HG02884 (cell line): ENCODE measurements at regions not wholly inside any gene's neighbourhood (a gene's known extent, or its start where the extent isn't known, plus 50 kb on each side); places are given as distances from the start of the nearest gene placed in this dataset.

Experiments used
- ATAC-seq: cut with Tn5 transposase; IDR thresholded peaks from one replicate; pipeline ENCODE4 v1.9.1; 2021; ENCODE audit warnings: mild to moderate bottlenecking, moderate library complexity; ENCODE audit not compliant: unreplicated experiment

DNA sequence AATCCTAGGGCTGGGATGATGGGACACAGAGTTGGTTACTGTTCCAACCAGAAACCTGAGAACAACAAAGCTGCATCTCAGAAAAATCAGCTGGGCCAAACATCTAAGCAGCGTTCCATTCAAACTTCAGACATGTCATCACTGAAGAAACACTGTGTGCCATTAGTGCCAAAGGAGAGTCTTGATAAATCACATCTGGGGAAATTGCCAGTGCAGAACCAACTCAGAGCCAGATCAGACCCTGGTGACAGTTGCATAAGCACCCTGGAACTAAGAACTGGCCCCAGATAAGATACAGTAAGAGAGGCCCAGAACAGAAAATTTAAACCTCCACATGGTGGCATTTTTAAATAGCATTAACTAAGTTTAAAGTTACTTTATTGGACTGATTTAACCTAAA lies 482.8 kb downstream of the PRKD1 start:
- ATAC-seq: no peak

DNA sequence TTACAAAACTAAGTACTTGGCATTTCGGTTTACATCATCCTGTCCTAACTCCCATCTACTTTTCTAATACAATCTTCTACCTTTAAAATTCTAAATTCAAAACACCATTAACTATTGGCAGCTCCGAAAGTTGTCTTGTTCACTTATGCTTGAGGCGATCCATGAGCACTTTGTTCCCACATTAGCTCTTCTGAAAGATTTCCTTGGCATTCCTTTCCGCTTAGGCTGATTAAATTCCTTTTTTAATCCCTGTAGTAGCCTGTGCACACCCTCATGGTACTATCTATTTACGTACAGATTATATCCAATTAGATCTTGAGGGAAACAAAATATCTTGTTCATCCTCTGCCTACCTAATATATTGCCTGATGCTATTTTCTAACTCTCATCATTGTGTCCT lies 480.7 kb downstream of the PRKD1 start:
- ATAC-seq: no peak

DNA sequence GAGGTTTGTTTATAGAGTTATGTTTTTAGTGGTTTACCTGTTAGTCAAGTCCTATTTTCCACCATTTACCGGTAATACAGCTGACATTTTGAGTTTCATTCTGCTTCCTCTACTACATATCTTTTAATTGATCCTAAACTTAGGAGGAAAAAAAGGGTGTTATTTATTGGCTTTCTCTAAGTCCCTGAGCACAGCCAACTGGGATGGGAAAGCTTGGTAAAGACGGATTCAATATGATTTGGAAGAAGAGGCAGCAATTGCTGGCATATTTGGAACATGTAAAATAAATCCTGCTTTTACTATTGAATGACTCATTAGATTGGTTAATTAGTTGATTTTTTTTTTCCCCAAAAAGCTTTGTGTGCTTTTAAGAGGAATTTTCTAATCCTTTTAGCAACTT lies 475.7 kb downstream of the PRKD1 start:
- no peak for ATAC-seq

DNA sequence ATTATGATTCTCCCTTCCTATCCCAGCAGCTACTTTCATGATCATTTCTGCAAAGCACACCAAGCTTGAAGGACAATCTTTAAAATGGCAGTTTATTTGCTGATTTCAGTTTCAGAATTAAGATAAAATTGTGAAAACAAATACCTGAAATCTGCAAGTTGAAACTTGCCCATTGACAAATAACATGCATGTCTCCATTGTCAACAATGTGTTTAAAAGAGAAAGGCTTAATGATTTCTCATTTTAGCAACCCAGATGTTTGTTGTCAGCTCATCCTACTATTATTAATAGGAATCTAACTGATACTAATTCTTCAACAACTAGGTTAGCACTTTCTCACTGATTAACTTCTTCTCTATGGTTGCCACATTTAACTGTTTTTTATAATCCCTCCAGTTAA lies 474.6 kb downstream of the PRKD1 start:
- ATAC-seq: no peak

DNA sequence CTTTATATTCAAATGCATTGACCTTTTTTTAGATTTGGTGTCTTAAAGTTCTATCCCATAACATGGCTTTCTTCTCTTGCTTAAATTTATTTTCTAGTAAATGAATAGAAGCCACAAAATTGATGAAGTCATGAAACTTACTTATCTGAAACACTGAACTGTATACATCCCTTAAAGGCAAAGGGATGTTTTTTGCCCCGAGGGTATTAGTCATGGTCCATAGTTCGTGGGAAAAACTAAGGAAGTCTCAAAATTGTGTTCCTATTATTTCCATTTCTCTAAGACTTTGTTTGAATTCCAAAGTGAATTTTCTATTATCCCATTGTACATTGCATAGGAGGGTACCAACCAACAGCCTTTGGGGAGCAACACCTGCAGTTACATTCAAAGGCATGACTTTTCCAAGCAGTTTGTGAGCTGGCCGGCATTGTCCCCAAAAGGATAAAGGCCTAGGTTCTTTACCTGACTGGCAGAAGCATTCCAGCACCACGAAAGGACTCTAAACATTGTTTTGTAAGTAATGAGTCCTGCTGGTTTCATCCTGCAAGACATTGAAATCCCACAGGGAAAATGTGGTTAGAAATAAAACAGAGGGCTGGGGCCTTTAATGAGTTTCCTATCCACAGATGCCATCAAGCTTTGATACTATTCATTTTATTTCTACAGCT lies 473.5 kb downstream of the PRKD1 start:
- no peak for ATAC-seq

DNA sequence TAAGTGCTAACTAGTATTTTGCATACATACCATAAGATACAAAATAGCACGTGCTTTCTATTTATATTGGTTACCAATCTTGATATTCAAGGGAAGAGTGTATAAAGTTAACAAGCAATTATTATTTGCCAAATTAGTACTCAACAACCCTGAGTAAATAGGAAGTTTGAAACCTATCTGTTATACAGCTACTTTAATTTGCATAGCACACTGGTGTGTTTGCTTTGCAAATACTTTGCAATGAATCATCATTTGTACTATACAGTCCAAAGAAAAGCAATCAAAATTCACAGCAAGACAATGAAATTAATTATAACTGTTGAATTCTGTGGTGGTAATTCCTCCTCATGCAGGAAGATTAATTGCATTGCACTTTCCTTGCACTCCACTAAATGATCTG lies 469.1 kb downstream of the PRKD1 start:
- no peak for ATAC-seq

DNA sequence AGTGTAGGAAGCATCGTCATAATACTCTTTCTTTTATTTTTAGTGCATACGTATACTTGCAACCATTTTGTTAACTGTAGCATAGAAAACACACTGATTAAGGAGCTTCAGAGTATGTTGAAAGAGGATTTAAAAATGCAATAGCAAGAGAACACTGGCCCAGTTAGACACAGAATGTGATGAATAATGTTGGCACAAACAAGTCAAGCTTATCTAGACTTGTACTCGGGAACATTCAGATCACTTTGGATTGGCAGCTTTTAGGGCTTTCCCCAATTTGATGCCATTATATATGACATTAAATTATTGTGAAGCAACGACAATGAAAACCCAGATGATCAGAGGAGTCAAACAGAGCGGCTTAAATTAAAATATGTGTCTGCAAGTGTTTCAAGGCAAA lies 468.1 kb downstream of the PRKD1 start:
- ATAC-seq: no peak

DNA sequence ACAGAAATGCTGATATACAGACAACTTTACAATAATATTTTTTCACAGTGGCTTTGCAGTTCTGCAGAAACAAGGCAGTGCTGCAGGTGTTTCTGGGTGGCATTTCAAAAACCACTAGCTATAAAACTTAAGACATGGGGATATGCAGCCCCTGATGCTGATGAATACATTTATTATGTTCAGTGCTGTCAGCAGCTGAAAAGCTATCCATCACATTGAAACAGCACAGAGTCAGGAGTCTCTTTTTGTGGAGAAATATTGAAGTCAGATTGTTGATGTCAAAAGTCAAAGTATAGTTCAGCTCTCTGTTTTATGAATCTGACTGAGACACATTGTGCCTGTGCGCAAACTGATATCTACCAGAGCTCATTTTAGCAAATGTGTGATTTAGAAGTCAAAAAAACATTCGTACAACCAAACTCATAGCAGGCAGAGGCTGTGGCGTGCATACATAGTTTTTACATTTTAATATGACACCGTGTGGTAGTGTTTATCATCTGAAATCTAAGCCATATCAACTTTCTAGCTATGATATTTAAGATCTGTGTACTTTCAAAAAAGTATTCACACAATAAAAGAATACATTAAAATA lies 467.6 kb downstream of the PRKD1 start:
- ATAC-seq: no peak

DNA sequence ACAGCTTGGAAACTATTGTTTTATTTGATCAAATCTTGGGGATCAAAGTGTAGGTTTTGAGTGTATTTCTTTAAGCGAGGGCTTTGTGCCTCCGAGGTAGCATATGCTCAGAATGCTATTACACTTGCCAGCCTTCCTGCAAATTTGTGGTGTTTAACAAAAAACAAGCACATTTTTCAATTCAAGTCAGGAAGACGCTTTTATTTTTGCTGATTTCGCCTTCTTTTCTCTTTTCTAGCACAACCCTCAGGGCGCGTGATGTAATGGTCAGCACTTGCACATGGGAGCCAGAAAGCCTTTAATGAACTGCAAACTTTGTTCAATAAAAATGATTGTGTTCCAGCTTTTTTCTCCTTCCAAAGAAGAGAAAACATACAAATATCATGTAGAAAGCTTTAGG lies 466.5 kb downstream of the PRKD1 start:
- no peak for ATAC-seq

DNA sequence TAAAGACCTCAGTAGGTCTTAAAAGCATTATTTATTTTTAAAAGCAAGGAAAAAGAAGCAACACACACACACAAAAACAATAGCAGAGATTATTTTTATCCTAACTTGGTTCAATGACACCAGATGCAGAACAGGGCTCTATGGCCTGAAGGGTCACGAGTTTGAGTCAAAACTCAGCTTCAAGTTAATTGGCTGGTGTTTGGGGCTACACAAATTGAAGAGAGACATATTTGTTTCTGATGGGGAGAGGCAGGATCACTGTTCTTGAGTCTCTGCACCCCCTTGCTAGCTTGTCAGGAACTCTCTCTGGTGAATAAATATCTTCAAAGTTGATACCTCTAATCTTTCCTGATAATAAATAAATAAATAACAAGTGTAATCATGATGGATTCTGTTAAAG lies 466.1 kb downstream of the PRKD1 start:
- ATAC-seq: no peak

DNA sequence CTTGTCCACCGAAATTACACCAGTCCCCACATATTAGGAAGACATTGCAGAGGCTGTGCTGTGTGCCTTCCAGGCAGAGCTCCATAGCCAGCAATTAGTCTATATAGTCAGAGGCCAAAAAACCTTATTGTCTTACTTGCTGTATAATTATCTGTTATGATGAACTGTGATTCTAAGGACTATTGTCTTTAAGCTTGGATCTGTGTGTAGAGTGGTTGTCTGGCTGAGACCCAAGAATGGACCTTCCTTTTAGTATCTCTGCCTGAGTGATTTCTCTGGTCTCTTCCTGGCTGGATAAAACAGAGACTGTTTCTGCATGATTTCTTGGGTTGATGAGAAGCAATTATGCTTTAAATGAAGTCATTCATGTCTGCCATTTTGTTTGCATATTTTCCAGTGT lies 465.3 kb downstream of the PRKD1 start:
- no peak for ATAC-seq

DNA sequence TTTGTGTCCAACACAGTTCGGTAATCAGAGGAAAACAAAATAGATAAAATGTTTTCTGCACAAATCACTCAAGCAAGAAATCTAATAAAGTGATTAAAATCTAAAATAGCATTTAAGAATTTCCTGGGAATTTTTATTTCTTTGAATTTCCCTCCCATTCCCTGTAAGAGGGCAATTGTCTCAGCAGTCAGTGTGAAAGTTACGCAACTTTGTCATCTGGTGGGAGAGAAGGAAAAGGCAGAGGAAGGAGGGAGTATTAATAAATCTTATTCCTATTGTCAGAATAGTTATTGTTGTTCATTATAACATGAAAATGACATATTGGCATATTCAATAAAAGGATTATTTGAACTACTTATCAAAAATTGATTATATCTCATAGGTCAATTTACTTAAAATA lies 464.9 kb downstream of the PRKD1 start:
- ATAC-seq: no peak

DNA sequence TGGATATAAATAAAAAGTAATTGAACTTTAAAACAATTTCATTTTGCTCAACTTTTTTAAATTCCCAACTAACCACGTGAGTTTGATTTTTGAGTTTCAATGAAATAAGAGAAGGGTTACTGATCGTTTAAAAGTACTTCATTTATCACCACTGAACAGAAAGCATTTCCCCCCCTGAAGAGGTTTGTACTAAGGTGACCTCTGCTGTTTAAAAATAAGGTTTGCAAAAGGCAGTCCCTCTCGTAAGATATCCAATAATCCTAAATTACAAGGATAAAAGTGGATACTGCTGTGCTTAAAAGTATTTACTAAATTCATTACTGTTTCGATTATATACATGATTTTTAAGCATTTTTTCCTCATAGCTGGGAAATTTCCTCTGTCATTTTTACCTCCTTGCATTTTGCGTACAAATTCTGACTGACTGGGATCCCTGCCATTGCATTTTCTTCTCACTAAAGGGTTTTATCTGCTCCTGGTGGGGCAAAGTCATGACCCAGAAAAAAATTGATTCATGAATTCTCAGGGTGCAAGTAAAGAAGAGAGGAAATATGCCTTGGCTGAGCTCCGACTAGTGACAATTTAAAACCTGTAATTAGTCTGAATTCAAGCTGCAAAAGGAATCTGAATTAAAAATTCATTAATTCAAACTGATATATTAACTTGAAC lies 463.8 kb downstream of the PRKD1 start:
- ATAC-seq: no peak

DNA sequence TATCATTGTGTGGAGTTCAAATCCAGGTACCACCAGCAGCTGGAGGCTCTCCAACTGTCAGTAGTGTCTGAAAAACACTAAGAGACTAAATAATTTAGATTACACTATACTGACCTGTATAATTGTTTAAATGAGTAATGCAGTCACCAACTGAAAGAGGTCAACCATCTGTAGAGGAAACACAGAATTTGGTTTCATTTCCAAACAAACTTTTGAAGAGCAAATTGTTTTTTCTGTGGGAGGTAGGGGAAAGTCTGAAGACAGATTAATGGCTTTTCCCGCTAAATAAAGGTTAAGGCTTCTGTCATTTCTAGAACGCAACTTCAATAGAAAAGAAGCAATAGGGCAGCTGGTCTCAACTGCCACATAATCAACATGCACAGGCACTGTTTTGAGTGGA lies 462.6 kb downstream of the PRKD1 start:
- ATAC-seq: no peak

DNA sequence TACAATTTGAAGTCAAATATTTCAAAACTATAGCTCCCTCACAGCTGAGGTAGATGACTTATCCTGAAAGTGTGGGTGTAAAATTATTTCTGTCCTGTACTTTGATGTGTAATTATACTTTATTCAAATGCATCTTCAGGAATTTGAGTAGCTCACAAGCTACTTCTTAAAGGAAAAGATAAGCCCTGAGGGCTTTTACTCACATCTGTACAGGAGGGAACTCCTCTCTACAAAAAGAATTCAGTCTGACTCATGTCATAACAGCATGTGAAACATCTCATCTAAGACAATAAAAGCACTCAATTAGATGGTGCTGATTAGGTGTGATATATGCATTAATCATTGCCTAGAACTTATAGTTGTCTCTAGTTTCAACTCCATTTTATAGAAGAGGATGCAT lies 452.0 kb downstream of the PRKD1 start:
- ATAC-seq: no peak

DNA sequence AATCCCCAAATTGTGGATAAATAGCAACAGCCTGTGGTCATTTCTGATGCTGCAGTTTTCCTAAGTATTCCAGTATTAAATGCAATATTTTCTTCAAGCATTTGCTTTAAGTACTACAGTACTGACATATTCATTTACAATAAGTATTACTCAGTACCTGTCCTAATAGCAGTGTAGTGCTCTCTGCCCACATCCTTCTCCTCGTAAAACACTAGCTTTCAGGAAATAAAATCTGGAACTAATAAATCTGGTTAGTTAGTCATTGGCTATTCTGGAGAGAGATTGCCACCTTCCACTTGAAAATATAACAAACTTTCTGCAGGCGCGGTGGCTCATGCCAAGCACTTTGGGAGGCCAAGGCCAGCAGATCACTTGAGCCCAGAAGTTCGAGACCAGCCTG lies 441.5 kb downstream of the PRKD1 start:
- no peak for ATAC-seq

DNA sequence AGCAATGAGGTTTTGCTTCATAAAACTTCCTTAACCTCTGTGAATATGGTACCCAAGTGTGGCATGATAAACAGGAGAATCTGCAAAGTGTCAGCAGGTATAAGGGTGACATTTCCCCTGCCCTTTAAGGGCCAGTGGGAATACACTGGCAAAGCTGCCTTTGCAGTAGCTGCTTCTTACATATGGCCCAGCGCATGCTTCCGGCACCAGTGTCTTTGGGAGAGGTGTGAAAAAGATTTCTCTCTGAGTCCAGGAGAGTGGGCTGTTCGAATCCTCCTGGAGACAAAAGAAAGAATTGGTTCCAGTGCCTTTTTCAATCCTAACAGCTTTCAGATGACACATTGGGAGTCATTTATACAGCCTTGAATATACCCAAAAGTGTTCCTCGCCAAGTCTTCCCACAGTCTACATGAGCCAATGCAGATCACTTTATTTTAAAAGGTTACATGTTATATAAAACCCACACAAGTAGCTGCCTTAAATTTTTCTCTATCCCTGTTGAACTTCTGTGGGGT lies 437.7 kb downstream of the PRKD1 start:
- no peak for ATAC-seq

DNA sequence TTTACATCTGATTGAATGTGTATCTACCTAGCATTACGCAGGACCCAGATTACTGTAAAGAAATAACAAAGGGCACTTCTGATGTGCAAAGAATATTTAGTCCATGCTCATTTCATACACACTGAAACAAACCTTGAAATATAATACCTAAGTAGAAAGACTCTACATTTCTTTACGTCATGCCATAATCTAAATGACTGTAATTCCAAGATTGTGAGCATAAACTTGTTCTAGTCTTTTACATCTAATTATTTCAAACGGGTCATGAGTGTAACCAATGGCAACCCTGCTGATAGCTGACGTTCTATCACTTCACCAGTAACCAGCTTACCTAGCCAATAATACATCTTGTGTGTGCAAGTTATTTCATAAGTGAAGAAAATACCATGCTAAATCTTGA lies 433.8 kb downstream of the PRKD1 start:
- ATAC-seq: no peak

DNA sequence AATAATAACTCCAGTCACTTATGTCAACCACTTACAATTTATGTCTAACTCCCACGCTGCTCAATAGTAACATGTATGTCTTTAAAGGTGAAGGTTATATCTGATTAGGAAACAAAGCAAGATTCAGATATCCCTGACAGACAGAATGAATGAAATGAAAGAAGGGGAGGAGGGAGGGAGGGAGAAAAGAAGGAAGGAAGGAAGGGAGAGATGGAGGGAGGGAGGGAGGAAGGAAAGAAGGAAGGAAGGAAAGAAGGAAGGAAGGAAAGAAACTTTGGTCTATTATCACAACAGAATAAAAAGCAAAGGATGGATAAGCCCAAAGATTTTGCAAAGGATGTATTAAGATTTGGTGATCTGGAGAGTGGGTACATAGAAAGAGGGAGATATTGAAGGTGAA lies 433.3 kb downstream of the PRKD1 start:
- ATAC-seq: no peak

DNA sequence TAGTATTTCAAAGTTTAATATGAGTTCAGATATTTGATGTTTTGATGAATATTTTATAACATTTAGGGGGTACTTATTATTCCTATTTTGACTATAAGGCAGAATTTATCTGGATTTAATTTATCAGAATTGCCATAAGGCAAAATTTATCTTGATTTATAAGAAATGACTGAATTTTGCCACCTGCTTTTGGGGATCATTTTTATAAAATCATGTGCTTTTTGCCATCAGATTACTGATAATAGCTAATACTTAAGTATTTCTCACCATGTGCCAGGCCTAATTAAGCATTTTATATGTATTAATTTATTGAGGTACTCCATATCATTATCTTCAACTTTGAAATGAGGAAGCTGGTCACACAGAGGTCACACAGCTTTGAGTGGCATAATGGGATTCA lies 423.7 kb downstream of the PRKD1 start:
- no peak for ATAC-seq

DNA sequence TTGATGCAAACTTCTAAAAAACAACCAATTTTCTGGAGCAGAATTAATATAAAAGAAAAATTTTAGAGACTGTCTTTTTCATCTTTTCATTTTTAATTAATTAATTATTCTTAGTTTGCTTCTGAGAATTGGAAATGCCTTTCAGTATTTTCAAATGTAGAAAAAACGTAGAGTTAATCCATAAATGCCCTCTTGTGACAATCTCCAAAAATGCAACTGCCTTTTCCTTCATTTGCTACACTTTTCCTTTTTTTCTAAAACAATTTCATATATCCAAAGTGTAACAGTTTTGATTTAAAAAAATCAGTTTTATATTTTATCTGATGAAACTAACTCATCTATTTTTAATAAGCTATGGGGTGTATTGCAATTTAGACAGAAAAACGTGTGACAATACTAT lies 409.3 kb downstream of the PRKD1 start:
- ATAC-seq: no peak

DNA sequence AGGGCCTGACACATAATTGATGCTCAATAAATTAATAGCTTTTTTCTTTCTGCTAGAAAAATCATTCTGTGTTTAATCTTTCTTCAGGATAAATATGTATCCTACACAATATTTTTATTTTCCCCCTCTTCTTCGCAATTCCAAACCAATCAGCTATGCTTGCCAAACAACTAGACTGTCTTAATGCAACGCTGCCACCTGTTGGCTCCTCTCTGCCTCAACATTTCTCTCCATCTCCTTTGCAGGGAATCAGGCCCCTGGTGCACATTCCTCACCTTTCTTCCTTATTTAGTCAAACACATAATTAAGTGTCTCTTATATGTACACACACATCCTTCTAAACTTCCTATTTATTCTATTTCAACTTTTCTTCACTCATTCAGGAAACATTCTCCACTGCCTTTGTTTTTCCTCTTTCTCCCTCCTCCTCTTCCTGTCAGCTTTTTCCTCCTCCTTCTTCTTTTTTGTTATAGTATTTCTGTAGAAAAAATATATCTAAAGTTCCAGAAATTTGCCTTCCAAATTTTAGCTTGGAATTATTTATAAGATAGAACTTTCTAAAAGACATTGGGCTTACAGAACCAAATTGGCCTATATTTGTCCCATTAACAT lies 406.0 kb downstream of the PRKD1 start:
- no peak for ATAC-seq
